Hypothalamus (tissue), 51 donors: ENCODE measurements at regions not wholly inside any gene's neighbourhood (a gene's known extent, or its start where the extent isn't known, plus 50 kb on each side); places are given as distances from the start of the nearest gene placed in this dataset.

ENCODE experiments used
- DNase-seq, 51 donors: peaks; one replicate each; lab custom pipeline; 2025; lab: John Stamatoyannopoulos, UW

DNA sequence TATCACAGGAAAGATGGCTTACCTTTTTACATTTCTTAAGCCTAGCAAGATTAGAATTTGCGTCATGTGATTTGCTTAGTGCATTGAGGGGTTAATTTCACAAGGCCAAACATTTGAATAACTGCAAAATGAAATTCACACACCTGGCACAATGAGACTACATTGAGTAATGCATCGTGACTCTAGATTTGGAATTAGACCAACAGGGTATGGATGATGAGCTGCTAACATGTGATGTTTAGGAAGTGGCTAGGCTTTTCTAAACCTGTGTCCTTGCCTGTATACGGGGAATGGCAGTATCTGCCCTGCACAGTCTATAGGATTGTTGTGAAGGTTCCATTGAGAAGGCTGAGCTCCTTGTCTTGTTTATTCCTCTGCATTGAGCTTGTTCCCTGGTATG is 160.1 kb downstream of the MFSD1 start:
- DNase-seq = no peak

DNA sequence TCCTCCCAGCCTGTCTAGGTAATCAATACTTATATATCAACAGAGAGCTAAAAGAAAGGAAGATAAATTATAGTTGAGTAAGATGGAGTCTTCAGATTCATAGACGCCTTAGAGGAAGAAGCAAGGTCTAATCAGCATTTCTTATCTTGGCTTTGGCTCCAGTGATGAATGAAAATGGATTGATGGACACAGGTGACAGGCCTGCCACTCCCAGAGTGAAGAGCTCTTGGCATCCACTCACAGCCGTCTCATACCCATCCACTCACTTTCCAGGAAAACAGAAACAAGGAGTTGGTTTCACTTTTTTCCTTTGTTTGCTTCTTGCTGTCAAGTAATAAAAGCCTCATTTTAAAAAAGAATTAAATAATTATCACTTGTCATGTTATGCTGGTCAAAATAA is 168.2 kb downstream of the MFSD1 start:
- no peak for DNase-seq

- DNase-seq = no peak
Measured at GRCh38 chr3:158974904-158975303, 173.1 kb downstream of the MFSD1 start.

DNA sequence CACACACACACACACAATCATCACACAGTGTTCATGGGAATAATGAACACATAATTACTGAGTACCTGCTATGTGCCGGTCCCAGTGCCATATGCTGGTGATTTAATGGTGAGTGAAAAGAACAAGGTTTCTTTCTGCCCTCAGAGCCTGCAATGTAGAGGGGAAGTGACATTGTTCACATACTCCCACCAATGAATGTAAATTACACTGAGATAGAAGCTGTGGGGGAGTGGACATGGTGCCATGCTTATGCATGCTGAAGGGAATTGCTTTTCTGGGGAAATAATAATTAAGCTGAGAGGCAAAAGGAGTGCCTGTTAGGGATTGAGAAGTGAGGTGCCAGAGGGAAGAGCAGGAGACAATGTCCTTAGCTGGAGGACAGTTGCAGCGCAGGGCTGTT is 175.1 kb downstream of the MFSD1 start:
- DNase-seq = no peak

- no peak for DNase-seq
Measured at GRCh38 chr3:158977497-158977896, 175.6 kb downstream of the MFSD1 start.

DNA sequence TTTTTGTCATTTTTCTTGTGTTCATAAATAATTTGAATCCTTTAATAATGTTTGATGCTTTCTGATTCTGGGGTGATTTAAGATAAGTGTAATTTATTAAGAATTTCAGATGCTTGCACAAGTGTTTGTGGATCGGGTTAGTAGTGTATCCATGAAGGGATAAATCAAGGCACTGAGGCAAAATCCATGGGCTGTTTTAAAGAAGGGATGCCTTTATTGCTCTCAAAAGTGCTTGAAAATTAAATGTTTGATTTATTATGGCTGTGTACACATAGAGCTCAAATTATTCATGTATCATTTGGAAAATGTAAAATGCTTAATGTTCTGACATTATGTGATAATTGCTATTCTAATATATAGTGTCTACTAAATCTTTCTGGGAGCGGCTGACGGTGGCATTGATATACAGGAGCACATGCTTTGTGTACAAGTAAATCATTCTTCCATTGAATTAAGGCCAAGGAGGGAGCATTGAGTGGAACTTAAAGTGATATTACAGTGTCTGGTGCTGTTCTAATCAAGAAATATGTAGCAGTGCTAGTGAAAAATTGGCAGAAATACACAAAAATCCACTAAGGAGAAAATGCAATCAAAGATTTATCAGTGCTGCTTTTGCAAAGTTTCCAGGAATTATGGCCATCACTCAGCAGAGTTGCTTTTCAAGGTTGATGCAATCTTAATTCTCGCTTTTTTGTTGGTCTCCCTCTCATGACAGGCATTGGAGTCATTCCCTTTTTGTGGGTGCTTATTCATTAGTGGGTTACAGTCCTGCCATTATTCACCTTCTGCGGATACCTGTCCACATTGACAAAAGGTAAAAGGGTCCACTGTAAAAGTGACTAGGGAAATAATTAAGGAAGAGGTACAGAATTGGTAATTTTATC is 181.6 kb downstream of the MFSD1 start:
- no peak for DNase-seq

- DNase-seq = no peak
Measured at GRCh38 chr3:158991146-158991705, 189.4 kb downstream of the MFSD1 start.

DNA sequence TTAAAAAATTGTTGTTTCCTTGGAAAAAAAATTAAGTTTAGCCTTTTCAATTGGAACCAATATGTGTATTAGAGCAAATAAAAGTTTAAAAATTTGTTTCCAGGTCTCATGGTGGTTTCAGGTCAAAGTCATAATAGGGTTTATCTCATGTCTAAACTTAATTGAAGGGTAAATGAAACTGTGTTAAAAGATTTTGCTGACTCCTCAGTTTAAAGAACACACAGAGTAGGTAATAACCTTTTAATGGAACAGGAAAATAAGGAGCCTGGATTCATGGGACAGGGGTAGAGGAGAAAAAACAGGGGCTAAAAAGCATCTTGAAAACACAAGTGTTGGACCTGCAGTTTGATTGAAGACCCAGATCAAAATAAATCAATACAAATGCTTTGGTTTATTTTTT is 190.6 kb downstream of the MFSD1 start:
- no peak for DNase-seq

- DNase-seq = no peak
Measured at GRCh38 chr3:158994386-158994785, 192.5 kb downstream of the MFSD1 start.

GRCh38 chr3:159001711-159002110 is 199.9 kb downstream of the MFSD1 start:
- DNase-seq = no peak

GRCh38 chr3:159005137-159005536 is 203.3 kb downstream of the MFSD1 start:
- no peak for DNase-seq

DNA sequence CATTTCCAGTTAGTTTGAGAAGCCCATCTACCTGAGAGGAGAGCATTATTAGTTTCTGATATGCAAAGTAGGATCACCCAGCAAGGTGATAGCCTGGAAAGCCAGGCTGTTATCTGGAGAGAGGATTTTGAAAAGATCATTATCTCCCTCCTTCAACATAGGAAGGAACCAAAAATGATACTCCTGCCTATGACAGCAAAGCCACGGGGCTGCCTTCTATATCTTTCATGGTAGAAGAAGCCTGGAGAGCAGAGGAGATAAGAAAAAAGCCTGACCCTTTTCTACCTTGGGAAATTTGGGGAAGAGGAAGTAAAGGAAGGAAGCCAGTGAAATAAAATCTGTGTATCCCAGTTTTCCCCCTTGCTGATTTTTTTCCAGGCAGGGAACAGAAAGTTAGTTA is 205.5 kb downstream of the MFSD1 start:
- no peak for DNase-seq

GRCh38 chr3:159008401-159008800 is 206.5 kb downstream of the MFSD1 start:
- DNase-seq = no peak

GRCh38 chr3:159018341-159018740 is 216.5 kb downstream of the MFSD1 start:
- no peak for DNase-seq

DNA sequence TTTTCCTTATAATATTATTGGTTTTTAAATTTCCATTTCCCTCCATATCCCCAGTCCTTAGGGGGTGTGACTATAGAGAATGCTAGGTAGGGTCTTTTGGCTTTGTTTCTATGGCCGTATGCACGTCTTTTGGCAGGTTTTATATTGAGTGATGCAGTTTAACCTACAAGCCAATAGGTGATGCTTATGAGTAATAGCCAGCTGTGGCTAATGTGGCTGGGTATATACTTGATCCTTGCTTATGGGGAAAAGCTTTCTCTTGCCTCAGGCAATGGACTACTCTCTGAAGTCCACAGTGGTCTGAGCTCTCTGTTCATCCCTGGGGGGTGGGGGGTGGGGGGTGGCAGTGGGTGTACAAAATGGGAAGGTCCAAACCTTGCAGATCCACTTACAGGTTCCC is 223.9 kb downstream of the MFSD1 start:
- DNase-seq = no peak

GRCh38 chr3:159026510-159026909 is 224.7 kb downstream of the MFSD1 start:
- DNase-seq = no peak

DNA sequence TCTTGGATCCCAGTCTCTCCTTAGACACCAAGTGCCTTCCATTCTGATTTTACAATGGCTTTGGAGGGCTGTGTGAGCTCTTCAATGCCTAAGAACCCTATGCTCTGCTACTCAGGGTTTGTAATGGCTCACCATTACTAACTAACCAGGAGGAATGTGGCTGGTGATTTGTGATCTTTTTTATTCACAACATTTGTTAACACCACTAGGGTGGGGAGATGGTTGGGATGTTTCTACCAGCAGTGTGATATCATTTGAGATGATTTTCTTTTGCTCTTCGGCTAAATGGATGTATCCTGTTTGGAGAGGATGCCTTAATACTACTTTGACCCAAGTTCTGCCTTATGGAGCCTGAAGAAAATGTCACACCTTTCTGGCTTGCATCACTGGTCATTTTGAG is 226.9 kb downstream of the MFSD1 start:
- DNase-seq = no peak

DNA sequence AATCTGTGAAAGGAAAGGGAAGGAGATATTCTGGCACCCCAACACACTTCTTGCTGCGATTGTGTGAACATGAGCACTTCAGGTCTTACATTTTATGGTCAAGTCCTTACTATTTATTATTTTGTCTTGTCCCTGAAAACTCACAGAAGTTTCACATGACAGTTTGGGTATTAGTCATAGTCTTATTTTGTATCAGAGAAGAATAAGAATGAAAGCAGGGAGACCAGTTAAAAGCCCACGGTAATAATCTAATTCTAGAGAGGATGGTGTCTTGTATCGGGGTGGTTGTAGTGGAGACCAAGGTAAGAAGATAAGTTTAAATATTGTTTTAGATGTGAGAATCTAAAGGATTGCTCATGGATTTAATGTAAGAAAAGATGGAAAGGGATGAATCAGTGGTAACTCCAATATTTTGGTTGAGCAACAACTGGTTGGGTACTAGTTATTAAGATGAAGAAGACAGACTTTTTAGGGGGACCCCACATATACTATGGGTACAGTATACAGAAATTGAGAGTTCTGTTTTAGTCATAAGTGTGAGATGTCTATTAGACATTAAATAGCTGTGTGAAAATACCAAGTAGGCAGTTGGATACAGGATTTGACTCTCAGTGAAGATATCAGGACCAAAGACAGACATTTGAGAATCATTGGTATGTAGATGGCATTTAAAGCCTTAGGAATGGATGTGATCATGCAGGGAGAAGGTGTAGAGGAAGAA is 227.6 kb downstream of the MFSD1 start:
- no peak for DNase-seq

- no peak for DNase-seq
Measured at GRCh38 chr3:159030138-159030670, 228.3 kb downstream of the MFSD1 start.

DNA sequence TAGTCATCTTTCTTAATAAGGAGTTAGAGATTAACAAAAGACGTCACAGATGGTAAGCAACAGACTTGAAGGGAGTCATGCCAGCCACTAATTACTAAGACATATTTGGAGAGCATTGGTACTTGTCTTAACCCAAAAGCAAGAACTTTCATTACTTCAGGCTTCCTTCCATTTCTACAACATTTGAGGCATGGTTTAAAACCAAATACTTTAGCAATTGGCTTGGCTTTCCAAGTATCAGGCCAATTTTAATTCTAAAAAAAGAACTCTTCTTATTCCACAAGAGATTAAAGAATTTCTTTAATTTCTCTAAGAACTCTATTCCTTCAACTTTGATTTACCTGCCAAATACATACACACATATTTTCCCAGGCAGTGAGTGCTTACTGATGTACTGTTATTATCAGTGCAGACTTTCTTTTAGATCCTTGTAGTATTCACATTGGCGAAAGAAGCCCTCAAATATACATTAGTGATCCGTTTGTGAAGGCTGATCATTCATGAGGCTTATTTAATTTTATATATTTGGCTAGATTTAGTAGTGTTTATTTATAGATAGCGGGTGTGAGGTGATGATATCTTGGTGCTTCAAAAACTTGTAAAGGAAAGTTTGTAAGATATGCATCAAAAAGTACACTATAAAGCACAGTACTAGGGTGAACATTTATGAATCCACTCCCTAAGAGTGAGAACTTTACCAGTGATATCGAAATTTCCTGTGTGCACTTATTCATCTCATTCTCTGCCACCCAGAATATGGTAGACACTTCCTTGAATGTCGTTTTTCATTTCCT is 229.2 kb downstream of the MFSD1 start:
- DNase-seq = no peak

- no peak for DNase-seq
Measured at GRCh38 chr3:159032311-159032710, 230.5 kb downstream of the MFSD1 start.
